Sigmoid colon (tissue), 6 donors: ENCODE measurements at regions not wholly inside any gene's neighbourhood (a gene's known extent, or its start where the extent isn't known, plus 50 kb on each side); places are given as distances from the start of the nearest gene placed in this dataset.

Experiments
- DNase-seq: peaks from one replicate; pipeline ENCODE4 v3.0.0-alpha.2; 2019
- H3K27ac ChIP-seq, 4 donors: fragments of 200-600 bp; sonication (generic); one replicate each; pipeline ENCODE4 v1.5.1; 2016 to 2019; ENCODE audit warnings: mild to moderate bottlenecking in 1 of 4
- H3K27me3 ChIP-seq, 3 donors: fragments of 200-600 bp; sonication (generic); one replicate each; pipeline ENCODE4 v1.5.1; 2019; ENCODE audit warnings: mild to moderate bottlenecking in 1 of 3
- H3K36me3 ChIP-seq, 4 donors: fragments of 200-600 bp; sonication (generic); one replicate each; pipeline ENCODE4 v1.5.1; 2016 to 2019
- H3K4me1 ChIP-seq, 4 donors: fragments of 200-600 bp; sonication (generic); one replicate each; pipeline ENCODE4 v1.5.1; 2017 to 2019
- H3K4me3 ChIP-seq, 4 donors: fragments of 200-600 bp; sonication (generic); one replicate each; pipeline ENCODE4 v1.5.1; 2017 to 2019; ENCODE audit warnings: mild to moderate bottlenecking in 2 of 4, moderate library complexity in 1 of 4
- H3K9me3 ChIP-seq, 4 donors: fragments of 200-600 bp in 3 of 4; sonication (generic) in 3 of 4; one replicate each; pipeline versions ENCODE4 v1.5.1 to v1.6.1; 2013 to 2019
- CTCF ChIP-seq, 4 experiments: fragments of 450-650 bp in 3 of 4; fragments of 200-600 bp in 1 of 4; IDR thresholded peaks; one replicate each; pipeline ENCODE4 v1.5.1; 2016 to 2019; ENCODE audit warnings: antibody characterized with exemption in 4 of 4, mild to moderate bottlenecking in 3 of 4, moderate library complexity in 2 of 4
- EP300 ChIP-seq, 4 donors: sonication (generic); formaldehyde crosslinking; IDR thresholded peaks; one replicate each; pipeline ENCODE4 v1.6.1; 2017; ENCODE audit warnings: antibody characterized with exemption in 4 of 4
- POLR2A ChIP-seq, 2 donors: fragments of 450-650 bp; IDR thresholded peaks; one replicate each; pipeline ENCODE4 v1.6.1; 2016; ENCODE audit warnings: antibody characterized with exemption in 2 of 2, mild to moderate bottlenecking in 2 of 2, moderate library complexity in 2 of 2
- POLR2AphosphoS5 ChIP-seq, 4 donors: sonication (generic); formaldehyde crosslinking; IDR thresholded peaks; one replicate each; pipeline ENCODE4 v1.6.1; 2017; ENCODE audit warnings: antibody characterized with exemption in 4 of 4
- WGBS, 2 donors: extraction: QIAGEN DNeasy Blood & Tissue Kit; methylation state at CpG; one replicate each; pipeline ENCODE4 v1.1.7; 2013; 5-methylcytosine and 5-hydroxymethylcytosine counted together
- intact Hi-C: fragments of 100-400 bp; cut with DNase I; formaldehyde crosslinking; loops from one replicate; pipeline ENCODE4 v1.15.1; 2023
- donor health status: healthy with polysubstance abuse.
- donor health status: healthy.

GRCh38 chr17:13337864-13338371 is 263.8 kb downstream of the HS3ST3A1 start:
- 1 to 5% methylated on average over 12 of the region's 12 CpGs for WGBS, 2 donors
- H3K36me3 ChIP-seq = no peaks in the 10 kb centered on the region
- peaks cover 0 to 4% (median 0%) of the 10 kb centered on the region in 4 donors for H3K4me1 ChIP-seq
- TF ChIP-seq EP300 (IDR thresholded peaks at IDR 0.05) (no peak), CTCF (IDR thresholded peaks at IDR 0.05) (peak in 3 of 4 experiments; percentile 39 to 55 (median 42)), POLR2AphosphoS5 (IDR thresholded peaks at IDR 0.05) (no peak), POLR2A (IDR thresholded peaks at IDR 0.05) (no peak)
- H3K27ac ChIP-seq = no peak overlapping the region
- intact Hi-C loops = loop anchor here (5.0 kb wide), 1 partner anchor 964 kb away; the partner anchor contains the start of gene HS3ST3B1
- peaks cover 0 to 14% (median 0%) of the 10 kb centered on the region in 3 donors for H3K27me3 ChIP-seq
- no peaks in the 10 kb centered on the region for H3K9me3 ChIP-seq
- H3K4me3 ChIP-seq = peak overlapping the region in 3 of 4 donors; percentile 18 to 29 (median 27)
- no peak for DNase-seq

GRCh38 chr17:13337151-13337550 is 264.6 kb downstream of the HS3ST3A1 start:
- H3K4me3 ChIP-seq = no peak overlapping the region
- TF ChIP-seq POLR2A (IDR thresholded peaks at IDR 0.05) (no peak), POLR2AphosphoS5 (IDR thresholded peaks at IDR 0.05) (no peak), CTCF (IDR thresholded peaks at IDR 0.05) (no peak), EP300 (IDR thresholded peaks at IDR 0.05) (no peak)
- no peaks in the 10 kb centered on the region for H3K9me3 ChIP-seq
- H3K36me3 ChIP-seq = no peaks in the 10 kb centered on the region
- H3K27ac ChIP-seq = no peak overlapping the region
- peaks cover 0 to 4% (median 0%) of the 10 kb centered on the region in 4 donors for H3K4me1 ChIP-seq
- H3K27me3 ChIP-seq = peaks cover 0 to 14% (median 0%) of the 10 kb centered on the region in 3 donors
- intact Hi-C loops = loop anchor here (5.0 kb wide), 1 partner anchor 965 kb away; the partner anchor contains the start of gene HS3ST3B1
- WGBS, 2 donors = 35 to 56% methylated on average over 5 of the region's 5 CpGs
- no peak for DNase-seq

GRCh38 chr17:13334374-13334773 is 267.4 kb downstream of the HS3ST3A1 start:
- 86 to 88% methylated on average over 1 of the region's 1 CpG for WGBS, 2 donors
- TF ChIP-seq CTCF (IDR thresholded peaks at IDR 0.05) = no peak
- TF ChIP-seq EP300 (IDR thresholded peaks at IDR 0.05) = no peak
- TF ChIP-seq POLR2AphosphoS5 (IDR thresholded peaks at IDR 0.05) = no peak
- no peak for TF ChIP-seq POLR2A (IDR thresholded peaks at IDR 0.05)

GRCh38 chr17:13333661-13334060 is 268.1 kb downstream of the HS3ST3A1 start:
- Histone ChIP-seq H3K4me1 (peaks cover 0 to 4% (median 0%) of the 10 kb centered on the region in 4 donors), H3K27ac (no peak overlapping the region), H3K36me3 (no peaks in the 10 kb centered on the region), H3K9me3 (no peaks in the 10 kb centered on the region), H3K27me3 (peaks cover 0 to 14% (median 0%) of the 10 kb centered on the region in 3 donors), H3K4me3 (no peak overlapping the region)
- intact Hi-C loops = no loop called here
- no peak for DNase-seq
- 90 to 92% methylated on average over 2 of the region's 2 CpGs for WGBS, 2 donors
- TF ChIP-seq EP300 (IDR thresholded peaks at IDR 0.05) (no peak), CTCF (IDR thresholded peaks at IDR 0.05) (no peak)

More at GRCh38 chr17:13334374-13334773, 267.4 kb downstream of the HS3ST3A1 start:
- no peak overlapping the region for H3K4me3 ChIP-seq
- peaks cover 0 to 14% (median 0%) of the 10 kb centered on the region in 3 donors for H3K27me3 ChIP-seq
- H3K27ac ChIP-seq = no peak overlapping the region
- peaks cover 0 to 4% (median 0%) of the 10 kb centered on the region in 4 donors for H3K4me1 ChIP-seq
- no peaks in the 10 kb centered on the region for H3K9me3 ChIP-seq
- no peaks in the 10 kb centered on the region for H3K36me3 ChIP-seq
- intact Hi-C loops = no loop called here
- DNase-seq = no peak

GRCh38 chr17:13332207-13332606 is 269.5 kb downstream of the HS3ST3A1 start:
- TF ChIP-seq POLR2AphosphoS5 (IDR thresholded peaks at IDR 0.05) = no peak
- TF ChIP-seq POLR2A (IDR thresholded peaks at IDR 0.05) = no peak
- TF ChIP-seq CTCF (IDR thresholded peaks at IDR 0.05) = no peak
- no peak for TF ChIP-seq EP300 (IDR thresholded peaks at IDR 0.05)
- H3K9me3 ChIP-seq = no peaks in the 10 kb centered on the region
- H3K27me3 ChIP-seq = peaks cover 0 to 5% (median 0%) of the 10 kb centered on the region in 3 donors
- WGBS, 2 donors = 91 to 94% methylated on average over 2 of the region's 2 CpGs
- H3K4me1 ChIP-seq = no peaks in the 10 kb centered on the region
- intact Hi-C loops = no loop called here
- DNase-seq = no peak
- H3K36me3 ChIP-seq = no peaks in the 10 kb centered on the region
- H3K4me3 ChIP-seq = no peak overlapping the region
- no peak overlapping the region for H3K27ac ChIP-seq
